ENCODE measurements at regions not wholly inside any gene's neighbourhood (a gene's known extent, or its start where the extent isn't known, plus 50 kb on each side); places are given as distances from the start of the nearest gene placed in this dataset.

DNA sequence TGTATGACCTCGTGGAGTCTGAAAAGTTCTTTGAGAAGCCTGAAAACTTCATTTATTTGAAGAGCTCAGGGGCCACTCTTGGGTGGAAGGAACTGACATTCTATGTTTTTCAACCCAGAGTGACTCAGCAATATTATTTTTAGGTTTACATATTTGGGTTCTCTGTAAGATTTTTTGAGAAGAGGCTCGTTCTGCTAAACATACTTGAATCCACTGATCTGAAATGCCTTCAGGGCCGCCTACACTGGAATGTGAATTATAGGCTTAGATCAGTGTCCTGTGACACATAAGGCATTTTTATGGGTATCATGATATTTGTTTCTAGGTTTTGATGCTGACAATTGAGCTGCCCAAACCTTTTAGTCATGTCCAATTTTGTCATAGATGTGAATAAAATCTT is 86.2 kb downstream of the PSAT1 start:
- H3K4me3 ChIP-seq (ENCODE audit: low read depth, low read length): no peak overlapping the region
- TF ChIP-seq, protein P1, sequence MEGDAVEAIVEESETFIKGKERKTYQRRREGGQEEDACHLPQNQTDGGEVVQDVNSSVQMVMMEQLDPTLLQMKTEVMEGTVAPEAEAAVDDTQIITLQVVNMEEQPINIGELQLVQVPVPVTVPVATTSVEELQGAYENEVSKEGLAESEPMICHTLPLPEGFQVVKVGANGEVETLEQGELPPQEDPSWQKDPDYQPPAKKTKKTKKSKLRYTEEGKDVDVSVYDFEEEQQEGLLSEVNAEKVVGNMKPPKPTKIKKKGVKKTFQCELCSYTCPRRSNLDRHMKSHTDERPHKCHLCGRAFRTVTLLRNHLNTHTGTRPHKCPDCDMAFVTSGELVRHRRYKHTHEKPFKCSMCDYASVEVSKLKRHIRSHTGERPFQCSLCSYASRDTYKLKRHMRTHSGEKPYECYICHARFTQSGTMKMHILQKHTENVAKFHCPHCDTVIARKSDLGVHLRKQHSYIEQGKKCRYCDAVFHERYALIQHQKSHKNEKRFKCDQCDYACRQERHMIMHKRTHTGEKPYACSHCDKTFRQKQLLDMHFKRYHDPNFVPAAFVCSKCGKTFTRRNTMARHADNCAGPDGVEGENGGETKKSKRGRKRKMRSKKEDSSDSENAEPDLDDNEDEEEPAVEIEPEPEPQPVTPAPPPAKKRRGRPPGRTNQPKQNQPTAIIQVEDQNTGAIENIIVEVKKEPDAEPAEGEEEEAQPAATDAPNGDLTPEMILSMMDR (IDR thresholded peaks at IDR 0.05; ENCODE audit: insufficient read depth, low read length): no peak
- DNase-seq (ENCODE audit: low read depth): peak; percentile 20

DNA sequence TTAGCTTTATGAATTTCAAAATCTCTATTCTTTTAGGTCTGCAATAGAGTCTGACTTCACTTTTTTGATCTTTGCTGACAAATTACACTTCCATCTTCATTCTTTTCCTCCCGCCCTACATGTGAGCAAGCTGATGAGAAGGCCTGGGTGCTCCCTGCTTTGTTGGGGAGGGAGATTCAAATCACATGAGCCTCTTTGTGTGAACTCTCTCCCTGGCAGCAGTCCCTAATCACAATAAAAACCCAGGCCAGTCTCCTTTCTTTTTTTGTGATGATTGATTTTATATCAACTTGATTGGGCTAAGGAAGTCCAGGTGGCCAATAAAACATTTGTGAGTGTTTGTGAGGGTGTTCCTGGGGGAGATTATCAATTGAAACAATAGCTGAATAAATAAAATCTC is 89.4 kb downstream of the PSAT1 start:
- TF ChIP-seq, protein P1 (IDR thresholded peaks at IDR 0.05; ENCODE audit: insufficient read depth, low read length): no peak
- DNase-seq (ENCODE audit: low read depth): no peak

DNA sequence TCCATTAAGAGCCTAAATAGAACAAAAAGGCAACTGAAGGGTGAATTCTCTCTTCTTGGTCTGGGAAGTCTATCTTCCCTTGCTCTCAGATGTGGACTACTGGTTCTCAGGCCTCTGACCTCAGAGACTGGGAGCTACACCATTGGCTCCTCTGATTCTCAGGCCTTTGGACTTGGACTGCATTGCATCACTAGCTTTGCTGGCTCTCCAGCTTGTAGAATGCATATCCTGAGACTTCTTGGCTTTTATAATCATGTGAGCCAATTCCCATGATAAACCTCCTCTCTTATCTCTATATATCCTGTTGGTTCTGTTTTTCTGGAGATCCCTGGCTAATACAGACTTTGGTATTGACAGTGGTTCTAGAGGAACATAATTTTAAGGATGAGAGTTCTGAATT is 89.8 kb downstream of the PSAT1 start:
- TF ChIP-seq, protein P1 (IDR thresholded peaks at IDR 0.05; ENCODE audit: insufficient read depth, low read length): no peak
- peak; percentile 18 for DNase-seq (ENCODE audit: low read depth)

More for the DNA sequence above, 89.4 kb downstream of the PSAT1 start:
- no peak overlapping the region for H3K4me3 ChIP-seq (ENCODE audit: low read depth, low read length)

DNA sequence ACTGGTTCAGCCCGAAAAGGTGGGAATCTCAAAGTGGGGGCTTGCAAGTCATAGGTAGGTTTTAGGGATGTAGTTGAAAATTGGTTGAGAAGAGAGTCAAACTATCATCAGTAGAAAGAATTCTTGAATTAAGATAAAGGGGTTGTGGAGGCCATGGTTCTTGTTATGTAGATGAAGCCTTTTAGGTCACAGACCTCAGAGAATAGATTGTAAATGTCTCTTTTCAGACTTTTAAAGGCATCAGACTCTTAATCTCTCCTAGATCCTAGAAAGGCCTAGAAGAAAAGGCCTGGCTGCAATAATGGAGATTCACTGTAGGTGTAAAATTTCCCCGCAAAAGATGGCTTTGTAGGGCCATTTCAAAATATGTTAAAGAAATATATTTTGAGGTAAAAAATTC is 96.4 kb downstream of the PSAT1 start:
- TF ChIP-seq, protein P1 (IDR thresholded peaks at IDR 0.05; ENCODE audit: insufficient read depth, low read length): no peak
- DNase-seq (ENCODE audit: low read depth): no peak
- no peak overlapping the region for H3K4me3 ChIP-seq (ENCODE audit: low read depth, low read length)

More for the DNA sequence above, 89.8 kb downstream of the PSAT1 start:
- H3K4me3 ChIP-seq (ENCODE audit: low read depth, low read length): no peak overlapping the region

DNA sequence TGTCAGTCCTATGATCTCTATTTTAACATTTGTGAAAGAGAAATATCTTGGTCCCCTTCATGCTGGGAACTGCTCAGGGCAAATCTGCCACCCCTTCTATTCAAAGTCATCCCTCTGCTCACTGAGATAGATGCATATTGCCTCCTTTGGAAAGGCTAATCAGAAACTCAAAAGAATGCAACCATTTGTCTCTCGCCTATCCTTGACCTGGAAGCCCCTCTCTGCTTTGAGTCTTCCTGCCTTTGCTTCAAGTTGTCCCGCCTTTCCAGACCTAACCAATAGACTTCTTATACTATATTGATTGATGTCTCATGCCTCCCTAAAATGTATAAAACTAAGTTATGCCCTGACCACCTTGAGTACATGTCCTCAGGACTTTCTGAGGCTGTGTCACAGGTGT is 97.0 kb downstream of the PSAT1 start:
- H3K4me3 ChIP-seq (ENCODE audit: low read depth, low read length): no peak overlapping the region
- no peak for DNase-seq (ENCODE audit: low read depth)
- TF ChIP-seq, protein P1 (IDR thresholded peaks at IDR 0.05; ENCODE audit: insufficient read depth, low read length): no peak

DNA sequence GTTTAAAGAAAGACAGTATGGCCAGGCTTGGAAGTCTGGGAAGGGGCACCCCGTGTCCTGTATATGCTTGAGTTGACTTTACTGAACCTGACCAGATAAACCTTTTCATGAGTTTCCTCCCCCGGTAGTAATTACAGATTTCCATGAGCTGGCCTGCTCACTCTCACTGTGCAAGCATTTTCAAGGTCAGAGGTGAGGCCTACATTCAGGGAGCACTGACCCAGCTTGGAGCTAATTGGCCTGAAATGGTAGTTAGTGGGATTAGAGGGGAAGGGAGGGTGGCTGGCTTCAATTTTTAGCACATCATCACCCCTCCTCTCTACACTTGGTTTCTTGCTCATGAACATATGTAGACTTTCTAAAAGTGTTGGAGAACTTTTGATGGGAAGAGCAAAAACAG is 99.2 kb downstream of the PSAT1 start:
- TF ChIP-seq, protein P1 (IDR thresholded peaks at IDR 0.05; ENCODE audit: insufficient read depth, low read length): no peak
- DNase-seq (ENCODE audit: low read depth): no peak
- no peak overlapping the region for H3K4me3 ChIP-seq (ENCODE audit: low read depth, low read length)

DNA sequence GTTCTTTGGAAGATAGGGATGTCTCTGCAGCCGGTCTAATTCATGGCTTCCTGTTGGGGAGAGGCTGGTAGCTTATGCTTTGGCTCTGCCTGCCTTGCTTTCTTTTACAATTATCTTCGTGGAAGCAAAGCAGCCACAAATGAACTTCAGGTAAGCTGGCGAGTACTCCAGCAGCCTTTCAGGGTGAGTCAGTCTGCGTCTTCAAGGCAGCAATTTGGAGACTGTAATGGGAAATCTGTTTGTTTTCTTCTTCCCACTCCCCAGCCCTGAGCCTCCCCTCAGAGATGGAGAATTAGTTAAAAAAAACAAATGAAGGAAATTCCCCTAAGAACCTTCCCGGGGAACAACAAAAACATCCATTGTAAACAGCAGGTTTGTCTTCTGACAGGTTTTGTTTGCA is 100.1 kb downstream of the PSAT1 start:
- no peak for DNase-seq (ENCODE audit: low read depth)
- TF ChIP-seq, protein P1 (IDR thresholded peaks at IDR 0.05; ENCODE audit: insufficient read depth, low read length): no peak
- no peak overlapping the region for H3K4me3 ChIP-seq (ENCODE audit: low read depth, low read length)

Measured in fibroblast of the aortic adventitia (primary cell).